ENCODE measurements at regions not wholly inside any gene's neighbourhood (a gene's known extent, or its start where the extent isn't known, plus 50 kb on each side); places are given as distances from the start of the nearest gene placed in this dataset.

- Mint-ChIP-seq H3K4me1 (no peaks in the 10 kb centered on the region), H3K9me3 (no peaks in the 10 kb centered on the region), H3K4me3 (no peak overlapping the region), H3K27ac (no peak overlapping the region), H3K27me3 (no peaks in the 10 kb centered on the region), H3K36me3 (no peaks in the 10 kb centered on the region)
- no peak for DNase-seq
- CTCF ChIA-PET: no interaction called here
These were observed 334.8 kb downstream of the RPS6KC1 start for GRCh38 chr1:213385806-213386324.

- Mint-ChIP-seq H3K9me3 (no peaks in the 10 kb centered on the region), H3K4me1 (no peaks in the 10 kb centered on the region), H3K4me3 (no peak overlapping the region), H3K27me3 (no peaks in the 10 kb centered on the region), H3K27ac (no peak overlapping the region), H3K36me3 (no peaks in the 10 kb centered on the region)
- CTCF ChIA-PET: no interaction called here
- no peak for DNase-seq
These were observed 336.5 kb downstream of the RPS6KC1 start for GRCh38 chr1:213387380-213388015.

- Mint-ChIP-seq H3K4me1 (no peaks in the 10 kb centered on the region), H3K9me3 (no peaks in the 10 kb centered on the region), H3K27me3 (no peaks in the 10 kb centered on the region), H3K27ac (no peak overlapping the region), H3K36me3 (no peaks in the 10 kb centered on the region), H3K4me3 (no peak overlapping the region)
- CTCF ChIA-PET: no interaction called here
- no peak for DNase-seq
These were observed 337.2 kb downstream of the RPS6KC1 start for GRCh38 chr1:213388199-213388598.

- Mint-ChIP-seq H3K27me3 (no peaks in the 10 kb centered on the region), H3K9me3 (no peaks in the 10 kb centered on the region), H3K36me3 (no peaks in the 10 kb centered on the region), H3K4me1 (no peaks in the 10 kb centered on the region), H3K27ac (no peak overlapping the region), H3K4me3 (no peak overlapping the region)
- CTCF ChIA-PET: interaction anchor here (0.7 kb wide), 1 partner anchor 943 kb away, joined by 3 read pairs; no protein-coding TSS in a partner anchor
- DNase-seq: no peak
These were observed 338.1 kb downstream of the RPS6KC1 start for GRCh38 chr1:213389061-213389581.

- H3K27me3 Mint-ChIP-seq: no peaks in the 10 kb centered on the region
- CTCF ChIA-PET: no interaction called here
These were observed 340.4 kb downstream of the RPS6KC1 start for GRCh38 chr1:213391445-213391844.

GRCh38 chr1:213393860-213394259 lies 342.8 kb downstream of the RPS6KC1 start:
- H3K27ac Mint-ChIP-seq: no peak overlapping the region
- no peaks in the 10 kb centered on the region for H3K27me3 Mint-ChIP-seq

More at GRCh38 chr1:213391445-213391844, 340.4 kb downstream of the RPS6KC1 start:
- DNase-seq: no peak
- no peaks in the 10 kb centered on the region for H3K4me1 Mint-ChIP-seq
- H3K27ac Mint-ChIP-seq: no peak overlapping the region
- peaks cover 3% of the 10 kb centered on the region for H3K9me3 Mint-ChIP-seq
- no peak overlapping the region for H3K4me3 Mint-ChIP-seq
- H3K36me3 Mint-ChIP-seq: no peaks in the 10 kb centered on the region

GRCh38 chr1:213394837-213395236 lies 343.8 kb downstream of the RPS6KC1 start:
- no peak for DNase-seq
- Mint-ChIP-seq H3K4me3 (no peak overlapping the region), H3K9me3 (peaks cover 3% of the 10 kb centered on the region), H3K4me1 (no peaks in the 10 kb centered on the region), H3K27me3 (no peaks in the 10 kb centered on the region), H3K27ac (no peak overlapping the region), H3K36me3 (no peaks in the 10 kb centered on the region)
- CTCF ChIA-PET: no interaction called here

More at GRCh38 chr1:213393860-213394259, 342.8 kb downstream of the RPS6KC1 start:
- DNase-seq: no peak
- no peaks in the 10 kb centered on the region for H3K4me1 Mint-ChIP-seq
- CTCF ChIA-PET: no interaction called here
- H3K36me3 Mint-ChIP-seq: no peaks in the 10 kb centered on the region
- H3K9me3 Mint-ChIP-seq: peaks cover 3% of the 10 kb centered on the region
- no peak overlapping the region for H3K4me3 Mint-ChIP-seq

- no peak for DNase-seq
- CTCF ChIA-PET: no interaction called here
- no peaks in the 10 kb centered on the region for H3K4me1 Mint-ChIP-seq
- H3K27me3 Mint-ChIP-seq: no peaks in the 10 kb centered on the region
- H3K4me3 Mint-ChIP-seq: no peak overlapping the region
- no peaks in the 10 kb centered on the region for H3K36me3 Mint-ChIP-seq
- peaks cover 3% of the 10 kb centered on the region for H3K9me3 Mint-ChIP-seq
- H3K27ac Mint-ChIP-seq: no peak overlapping the region
These were observed 346.6 kb downstream of the RPS6KC1 start for GRCh38 chr1:213397638-213398037.

GRCh38 chr1:213399695-213400094 lies 348.7 kb downstream of the RPS6KC1 start:
- DNase-seq: no peak
- Mint-ChIP-seq H3K4me1 (no peaks in the 10 kb centered on the region), H3K27ac (no peak overlapping the region), H3K36me3 (no peaks in the 10 kb centered on the region), H3K4me3 (no peak overlapping the region), H3K27me3 (no peaks in the 10 kb centered on the region), H3K9me3 (peaks cover 3% of the 10 kb centered on the region)
- CTCF ChIA-PET: no interaction called here

GRCh38 chr1:213409208-213409631 lies 358.2 kb downstream of the RPS6KC1 start:
- DNase-seq: no peak
- Mint-ChIP-seq H3K36me3 (no peaks in the 10 kb centered on the region), H3K9me3 (no peaks in the 10 kb centered on the region), H3K27ac (no peak overlapping the region), H3K4me3 (no peak overlapping the region), H3K4me1 (no peaks in the 10 kb centered on the region), H3K27me3 (peaks cover 6% of the 10 kb centered on the region)
- CTCF ChIA-PET: no interaction called here

- H3K4me3 Mint-ChIP-seq: no peak overlapping the region
- H3K27ac Mint-ChIP-seq: no peak overlapping the region
- no peaks in the 10 kb centered on the region for H3K4me1 Mint-ChIP-seq
- H3K9me3 Mint-ChIP-seq: no peaks in the 10 kb centered on the region
- CTCF ChIA-PET: no interaction called here
- DNase-seq: no peak
- H3K27me3 Mint-ChIP-seq: peaks cover 6% of the 10 kb centered on the region
- H3K36me3 Mint-ChIP-seq: no peaks in the 10 kb centered on the region
These were observed 358.9 kb downstream of the RPS6KC1 start for GRCh38 chr1:213409971-213410370.

GRCh38 chr1:213414346-213414745 lies 363.3 kb downstream of the RPS6KC1 start:
- Mint-ChIP-seq H3K36me3 (no peaks in the 10 kb centered on the region), H3K4me1 (no peaks in the 10 kb centered on the region), H3K9me3 (no peaks in the 10 kb centered on the region), H3K27me3 (peaks cover 6% of the 10 kb centered on the region), H3K27ac (no peak overlapping the region), H3K4me3 (no peak overlapping the region)
- no peak for DNase-seq
- CTCF ChIA-PET: no interaction called here

GRCh38 chr1:213414911-213415310 lies 363.9 kb downstream of the RPS6KC1 start:
- H3K36me3 Mint-ChIP-seq: no peaks in the 10 kb centered on the region
- CTCF ChIA-PET: no interaction called here

GRCh38 chr1:213415691-213416380 lies 364.8 kb downstream of the RPS6KC1 start:
- H3K27ac Mint-ChIP-seq: no peak overlapping the region
- H3K36me3 Mint-ChIP-seq: no peaks in the 10 kb centered on the region
- H3K27me3 Mint-ChIP-seq: no peaks in the 10 kb centered on the region
- H3K4me3 Mint-ChIP-seq: no peak overlapping the region
- H3K9me3 Mint-ChIP-seq: no peaks in the 10 kb centered on the region
- no peaks in the 10 kb centered on the region for H3K4me1 Mint-ChIP-seq
- DNase-seq: no peak
- CTCF ChIA-PET: no interaction called here

More at GRCh38 chr1:213414911-213415310, 363.9 kb downstream of the RPS6KC1 start:
- H3K4me3 Mint-ChIP-seq: no peak overlapping the region
- peaks cover 6% of the 10 kb centered on the region for H3K27me3 Mint-ChIP-seq
- DNase-seq: no peak
- H3K9me3 Mint-ChIP-seq: no peaks in the 10 kb centered on the region
- H3K27ac Mint-ChIP-seq: no peak overlapping the region
- no peaks in the 10 kb centered on the region for H3K4me1 Mint-ChIP-seq

All from activated naive CD4-positive, alpha-beta T cell treated with anti-CD3 and anti-CD28 coated beads, Interleukin-2, amount 10 ng/mL, durations not matched to agents 7 days and 5 days (primary cell).